Type B pancreatic cell (in vitro differentiated cells): ENCODE measurements at regions not wholly inside any gene's neighbourhood (a gene's known extent, or its start where the extent isn't known, plus 50 kb on each side); places are given as distances from the start of the nearest gene placed in this dataset.
"Not testable (repeated sequence)": the region's sequence is repeated elsewhere in the genome, so short reads cannot be mapped to it uniquely, and the experiment has no call there.

Source experiments
- DNase-seq: peaks from one replicate; pipeline ENCODE4 v3.0.0; 2021; ENCODE audit warnings: mixed read lengths; ENCODE audit not compliant: unreplicated experiment; ENCODE audit errors: extremely low spot score
- H3K27ac Mint-ChIP-seq: 2 replicates; pipeline ENCODE4 v1.8.0; 2021; ENCODE audit warnings: mild to moderate bottlenecking, mixed read lengths
- H3K27me3 Mint-ChIP-seq: 2 replicates; pipeline ENCODE4 v1.8.0; 2021; ENCODE audit warnings: mixed read lengths
- H3K36me3 Mint-ChIP-seq: 2 replicates; pipeline ENCODE4 v1.8.0; 2021; ENCODE audit warnings: mixed read lengths
- H3K4me1 Mint-ChIP-seq: one replicate; pipeline ENCODE4 v1.8.0; 2021; ENCODE audit warnings: mixed read lengths; ENCODE audit not compliant: unreplicated experiment
- H3K4me3 Mint-ChIP-seq: 2 replicates; pipeline ENCODE4 v1.8.0; 2021; ENCODE audit warnings: mild to moderate bottlenecking, mixed read lengths
- H3K9me3 Mint-ChIP-seq: 2 replicates; pipeline ENCODE4 v1.8.0; 2021; ENCODE audit warnings: mixed read lengths
- CTCF ChIP-seq: fragments of 200-600 bp; sonication (generic); conservative IDR thresholded peaks from 2 replicates; pipeline ENCODE4 v1.5.0; 2021; ENCODE audit warnings: antibody characterized with exemption, mild to moderate bottlenecking

GRCh38 chr7:37570145-37570544 lies 113.4 kb upstream of the GPR141 start:
- no peak overlapping the region for H3K4me3 Mint-ChIP-seq
- H3K27me3 Mint-ChIP-seq, result no peaks in the 10 kb centered on the region

GRCh38 chr7:37571806-37572205 lies 111.8 kb upstream of the GPR141 start:
- H3K9me3 Mint-ChIP-seq, result peaks cover 5% of the 10 kb centered on the region
- H3K27me3 Mint-ChIP-seq, result no peaks in the 10 kb centered on the region
- no peak for TF ChIP-seq CTCF
- H3K36me3 Mint-ChIP-seq, result no peaks in the 10 kb centered on the region
- H3K27ac Mint-ChIP-seq, result no peak overlapping the region
- DNase-seq, result no peak
- no peak overlapping the region for H3K4me3 Mint-ChIP-seq
- H3K4me1 Mint-ChIP-seq, result no peaks in the 10 kb centered on the region

More at GRCh38 chr7:37570145-37570544, 113.4 kb upstream of the GPR141 start:
- Mint-ChIP-seq H3K9me3 (peaks cover 2% of the 10 kb centered on the region), H3K27ac (no peak overlapping the region), H3K4me1 (no peaks in the 10 kb centered on the region), H3K36me3 (no peaks in the 10 kb centered on the region)
- no peak for DNase-seq
- no peak for TF ChIP-seq CTCF

- Mint-ChIP-seq H3K9me3 (peaks cover 5% of the 10 kb centered on the region), H3K4me3 (no peak overlapping the region), H3K27me3 (peaks cover 10% of the 10 kb centered on the region), H3K36me3 (no peaks in the 10 kb centered on the region), H3K4me1 (no peaks in the 10 kb centered on the region), H3K27ac (no peak overlapping the region)
- no peak for TF ChIP-seq CTCF
- no peak for DNase-seq
Measured at GRCh38 chr7:37577412-37577811, 106.2 kb upstream of the GPR141 start.

GRCh38 chr7:37577901-37578300 lies 105.7 kb upstream of the GPR141 start:
- Mint-ChIP-seq H3K27ac (no peak overlapping the region), H3K36me3 (no peaks in the 10 kb centered on the region), H3K27me3 (peaks cover 10% of the 10 kb centered on the region), H3K9me3 (peaks cover 5% of the 10 kb centered on the region), H3K4me1 (no peaks in the 10 kb centered on the region), H3K4me3 (no peak overlapping the region)
- no peak for DNase-seq
- no peak for TF ChIP-seq CTCF

- no peak overlapping the region for H3K27ac Mint-ChIP-seq
- H3K27me3 Mint-ChIP-seq, result peaks cover 10% of the 10 kb centered on the region
- peaks cover 5% of the 10 kb centered on the region for H3K9me3 Mint-ChIP-seq
- TF ChIP-seq CTCF, result no peak
- DNase-seq, result no peak
- H3K36me3 Mint-ChIP-seq, result no peaks in the 10 kb centered on the region
- no peaks in the 10 kb centered on the region for H3K4me1 Mint-ChIP-seq
- H3K4me3 Mint-ChIP-seq, result no peak overlapping the region
Measured at GRCh38 chr7:37578350-37578749, 105.2 kb upstream of the GPR141 start.

- H3K27ac Mint-ChIP-seq, result no peak overlapping the region
- H3K9me3 Mint-ChIP-seq, result peaks cover under 1% of the 10 kb centered on the region
- TF ChIP-seq CTCF, result no peak
- H3K36me3 Mint-ChIP-seq, result no peaks in the 10 kb centered on the region
- no peaks in the 10 kb centered on the region for H3K4me1 Mint-ChIP-seq
- peaks cover 10% of the 10 kb centered on the region for H3K27me3 Mint-ChIP-seq
- no peak for DNase-seq
- no peak overlapping the region for H3K4me3 Mint-ChIP-seq
Measured at GRCh38 chr7:37580376-37580775, 103.2 kb upstream of the GPR141 start.

GRCh38 chr7:37584651-37585463 lies 98.7 kb upstream of the GPR141 start:
- not testable (repeated sequence) for H3K4me3 Mint-ChIP-seq, DNase-seq, H3K9me3 Mint-ChIP-seq, H3K36me3 Mint-ChIP-seq, H3K27ac Mint-ChIP-seq, H3K4me1 Mint-ChIP-seq
- H3K27me3 Mint-ChIP-seq, result peaks cover 10% of the 10 kb centered on the region
